ENCODE measurements at regions not wholly inside any gene's neighbourhood (a gene's known extent, or its start where the extent isn't known, plus 50 kb on each side); places are given as distances from the start of the nearest gene placed in this dataset.

- H3K9ac ChIP-seq (ENCODE audit: insufficient read depth, low read length), result no peak overlapping the region
- no peak for TF ChIP-seq CTCF (conservative IDR thresholded peaks at IDR 0.05 in 1 of 2, IDR thresholded peaks at IDR 0.05 in 1 of 2; ENCODE audit: low read depth in 1 of 2, low read length in 2 of 2)
- TF ChIP-seq EZH2 (IDR thresholded peaks at IDR 0.05; ENCODE audit: low read length, missing control alignments), result no peak
- no peak for DNase-seq (ENCODE audit: low read depth in 2 of 2)
- no peak overlapping the region for H3K4me2 ChIP-seq (ENCODE audit: extremely low read depth, insufficient read depth, low read length)
- no peaks in the 10 kb centered on the region for H3K36me3 ChIP-seq (ENCODE audit: control insufficient read depth, insufficient read depth, low read length)
- H3K79me2 ChIP-seq (ENCODE audit: control insufficient read depth, insufficient read depth, low read length), result no peaks in the 10 kb centered on the region
- no peak overlapping the region for H2AFZ ChIP-seq (ENCODE audit: low read length)
- no peak overlapping the region for H3K27ac ChIP-seq (ENCODE audit: insufficient read depth, low read length)
- no peaks in the 10 kb centered on the region for H3K27me3 ChIP-seq (ENCODE audit: control insufficient read depth, insufficient read depth, low read length)
- no peak overlapping the region for H3K4me3 ChIP-seq (replicated peaks in 1 of 4; ENCODE audit: control extremely low read depth in 1 of 4, insufficient read depth in 1 of 4, low read depth in 3 of 4, low read length in 4 of 4)
- H3K9me3 ChIP-seq (ENCODE audit: control insufficient read depth, insufficient read depth, low read depth, low read length), result no peaks in the 10 kb centered on the region
- H3K4me1 ChIP-seq (ENCODE audit: control insufficient read depth, extremely low read depth, insufficient read depth, low read length), result peaks cover 6% of the 10 kb centered on the region
- H4K20me1 ChIP-seq (ENCODE audit: control insufficient read depth, extremely low read depth, insufficient read depth, low read length), result no peaks in the 10 kb centered on the region
Observed at GRCh38 chr2:234885886-234886285, 65.9 kb upstream of the SH3BP4 start.

- Histone ChIP-seq H3K4me3 (replicated peaks in 1 of 4; ENCODE audit: control extremely low read depth in 1 of 4, insufficient read depth in 1 of 4, low read depth in 3 of 4, low read length in 4 of 4) (no peak overlapping the region), H4K20me1 (ENCODE audit: control insufficient read depth, extremely low read depth, insufficient read depth, low read length) (no peaks in the 10 kb centered on the region), H3K4me1 (ENCODE audit: control insufficient read depth, extremely low read depth, insufficient read depth, low read length) (peaks cover 9% of the 10 kb centered on the region), H3K27me3 (ENCODE audit: control insufficient read depth, insufficient read depth, low read length) (no peaks in the 10 kb centered on the region), H3K79me2 (ENCODE audit: control insufficient read depth, insufficient read depth, low read length) (no peaks in the 10 kb centered on the region), H2AFZ (ENCODE audit: low read length) (no peak overlapping the region), H3K9me3 (ENCODE audit: control insufficient read depth, insufficient read depth, low read depth, low read length) (no peaks in the 10 kb centered on the region), H3K27ac (ENCODE audit: insufficient read depth, low read length) (no peak overlapping the region), H3K9ac (ENCODE audit: insufficient read depth, low read length) (no peak overlapping the region), H3K4me2 (ENCODE audit: extremely low read depth, insufficient read depth, low read length) (no peak overlapping the region), H3K36me3 (ENCODE audit: control insufficient read depth, insufficient read depth, low read length) (no peaks in the 10 kb centered on the region)
- DNase-seq (ENCODE audit: low read depth in 2 of 2), result no peak
- TF ChIP-seq CTCF (conservative IDR thresholded peaks at IDR 0.05 in 1 of 2, IDR thresholded peaks at IDR 0.05 in 1 of 2; ENCODE audit: low read depth in 1 of 2, low read length in 2 of 2), result no peak
- TF ChIP-seq EZH2 (IDR thresholded peaks at IDR 0.05; ENCODE audit: low read length, missing control alignments), result no peak
Observed at GRCh38 chr2:234885118-234885517, 66.7 kb upstream of the SH3BP4 start.

GRCh38 chr2:234884591-234884990, 67.2 kb upstream of the SH3BP4 start:
- H3K36me3 ChIP-seq (ENCODE audit: control insufficient read depth, insufficient read depth, low read length), result no peaks in the 10 kb centered on the region
- no peak overlapping the region for H3K9ac ChIP-seq (ENCODE audit: insufficient read depth, low read length)
- H3K4me3 ChIP-seq (replicated peaks in 1 of 4; ENCODE audit: control extremely low read depth in 1 of 4, insufficient read depth in 1 of 4, low read depth in 3 of 4, low read length in 4 of 4), result no peak overlapping the region
- H3K4me2 ChIP-seq (ENCODE audit: extremely low read depth, insufficient read depth, low read length), result no peak overlapping the region
- H3K9me3 ChIP-seq (ENCODE audit: control insufficient read depth, insufficient read depth, low read depth, low read length), result no peaks in the 10 kb centered on the region
- no peaks in the 10 kb centered on the region for H4K20me1 ChIP-seq (ENCODE audit: control insufficient read depth, extremely low read depth, insufficient read depth, low read length)
- DNase-seq (ENCODE audit: low read depth in 2 of 2), result no peak
- TF ChIP-seq EZH2 (IDR thresholded peaks at IDR 0.05; ENCODE audit: low read length, missing control alignments), result no peak
- H3K4me1 ChIP-seq (ENCODE audit: control insufficient read depth, extremely low read depth, insufficient read depth, low read length), result peaks cover 14% of the 10 kb centered on the region
- no peaks in the 10 kb centered on the region for H3K27me3 ChIP-seq (ENCODE audit: control insufficient read depth, insufficient read depth, low read length)
- H3K27ac ChIP-seq (ENCODE audit: insufficient read depth, low read length), result no peak overlapping the region
- H2AFZ ChIP-seq (ENCODE audit: low read length), result no peak overlapping the region
- no peaks in the 10 kb centered on the region for H3K79me2 ChIP-seq (ENCODE audit: control insufficient read depth, insufficient read depth, low read length)
